ENCODE measurements at regions not wholly inside any gene's neighbourhood (a gene's known extent, or its start where the extent isn't known, plus 50 kb on each side); places are given as distances from the start of the nearest gene placed in this dataset.

DNA sequence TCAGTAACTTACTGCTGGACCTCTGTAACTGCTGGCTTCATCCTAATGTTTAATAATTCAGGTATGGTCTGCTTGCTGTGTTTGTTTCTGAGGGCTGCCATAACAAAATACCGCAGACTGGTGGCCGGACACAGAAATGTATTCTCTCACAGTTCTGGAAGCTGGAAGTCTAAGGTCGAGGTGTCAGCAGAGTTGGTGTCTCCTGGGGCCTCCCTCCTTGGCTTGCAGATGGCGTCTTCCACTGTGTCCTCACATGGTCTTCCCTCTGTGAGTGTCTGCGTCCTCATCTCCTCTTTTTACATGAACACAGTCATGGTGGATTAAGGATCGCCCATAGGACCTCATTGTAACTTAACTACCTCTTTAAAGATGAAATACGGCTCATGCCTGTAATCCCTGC is 389.7 kb upstream of the JARID2 start (continued):
- TF ChIP-seq, protein P1, sequence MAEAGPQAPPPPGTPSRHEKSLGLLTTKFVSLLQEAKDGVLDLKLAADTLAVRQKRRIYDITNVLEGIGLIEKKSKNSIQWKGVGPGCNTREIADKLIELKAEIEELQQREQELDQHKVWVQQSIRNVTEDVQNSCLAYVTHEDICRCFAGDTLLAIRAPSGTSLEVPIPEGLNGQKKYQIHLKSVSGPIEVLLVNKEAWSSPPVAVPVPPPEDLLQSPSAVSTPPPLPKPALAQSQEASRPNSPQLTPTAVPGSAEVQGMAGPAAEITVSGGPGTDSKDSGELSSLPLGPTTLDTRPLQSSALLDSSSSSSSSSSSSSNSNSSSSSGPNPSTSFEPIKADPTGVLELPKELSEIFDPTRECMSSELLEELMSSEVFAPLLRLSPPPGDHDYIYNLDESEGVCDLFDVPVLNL (CRISPR knock-in tag; IDR thresholded peaks at IDR 0.05; ENCODE audit: borderline replicate concordance, low read depth) = no peak

DNA sequence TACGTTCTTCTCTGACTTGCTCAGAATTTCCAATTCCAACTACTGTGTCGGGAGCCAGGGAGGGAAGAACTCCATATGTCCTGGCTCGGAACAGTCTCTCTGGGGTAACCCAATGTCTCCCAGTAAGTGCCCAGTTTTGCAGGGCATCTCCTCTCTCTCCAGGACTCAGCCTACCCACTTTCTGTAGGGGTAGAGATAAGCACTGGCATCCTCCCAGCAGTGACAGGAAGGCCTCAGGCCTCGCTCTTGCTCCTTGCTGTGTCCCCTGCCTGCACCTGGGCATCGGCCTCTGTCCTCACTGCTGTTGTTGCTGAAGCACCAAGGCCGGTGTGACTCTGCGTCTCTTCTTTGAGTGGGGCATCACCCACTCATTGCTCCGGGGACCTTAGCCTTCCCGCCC is 388.9 kb upstream of the JARID2 start:
- Mint-ChIP-seq H3K4me3 (no peak overlapping the region), H3K36me3 (0 out of 2 replicates have a peak, but pooled peaks cover 3% of the 10 kb centered on the region), H3K9me3 (no peaks in the 10 kb centered on the region), H3K4me1 (peaks cover 54% of the 10 kb centered on the region), H3K27ac (peak overlapping the region; percentile 12; the same call in 1 of the 2 replicates), H3K27me3 (ENCODE audit: low read depth) (no peaks in the 10 kb centered on the region)
- no peak for ATAC-seq
- CTCF ChIA-PET = no interaction called here
- TF ChIP-seq TP53 (CRISPR knock-in tag; IDR thresholded peaks at IDR 0.05) = no peak
- TF ChIP-seq, protein P2, sequence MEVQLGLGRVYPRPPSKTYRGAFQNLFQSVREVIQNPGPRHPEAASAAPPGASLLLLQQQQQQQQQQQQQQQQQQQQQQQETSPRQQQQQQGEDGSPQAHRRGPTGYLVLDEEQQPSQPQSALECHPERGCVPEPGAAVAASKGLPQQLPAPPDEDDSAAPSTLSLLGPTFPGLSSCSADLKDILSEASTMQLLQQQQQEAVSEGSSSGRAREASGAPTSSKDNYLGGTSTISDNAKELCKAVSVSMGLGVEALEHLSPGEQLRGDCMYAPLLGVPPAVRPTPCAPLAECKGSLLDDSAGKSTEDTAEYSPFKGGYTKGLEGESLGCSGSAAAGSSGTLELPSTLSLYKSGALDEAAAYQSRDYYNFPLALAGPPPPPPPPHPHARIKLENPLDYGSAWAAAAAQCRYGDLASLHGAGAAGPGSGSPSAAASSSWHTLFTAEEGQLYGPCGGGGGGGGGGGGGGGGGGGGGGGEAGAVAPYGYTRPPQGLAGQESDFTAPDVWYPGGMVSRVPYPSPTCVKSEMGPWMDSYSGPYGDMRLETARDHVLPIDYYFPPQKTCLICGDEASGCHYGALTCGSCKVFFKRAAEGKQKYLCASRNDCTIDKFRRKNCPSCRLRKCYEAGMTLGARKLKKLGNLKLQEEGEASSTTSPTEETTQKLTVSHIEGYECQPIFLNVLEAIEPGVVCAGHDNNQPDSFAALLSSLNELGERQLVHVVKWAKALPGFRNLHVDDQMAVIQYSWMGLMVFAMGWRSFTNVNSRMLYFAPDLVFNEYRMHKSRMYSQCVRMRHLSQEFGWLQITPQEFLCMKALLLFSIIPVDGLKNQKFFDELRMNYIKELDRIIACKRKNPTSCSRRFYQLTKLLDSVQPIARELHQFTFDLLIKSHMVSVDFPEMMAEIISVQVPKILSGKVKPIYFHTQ (CRISPR knock-in tag; IDR thresholded peaks at IDR 0.05) = no peak
- TF ChIP-seq ELF4 (CRISPR knock-in tag; IDR thresholded peaks at IDR 0.05; ENCODE audit: low read depth) = no peak
- POLR2A ChIA-PET = interaction anchor here (0.7 kb wide), 1 partner anchor 101 kb away, joined by 4 read pairs; no protein-coding TSS in a partner anchor
- DNase-seq (ENCODE audit: low spot score) = no peak

DNA sequence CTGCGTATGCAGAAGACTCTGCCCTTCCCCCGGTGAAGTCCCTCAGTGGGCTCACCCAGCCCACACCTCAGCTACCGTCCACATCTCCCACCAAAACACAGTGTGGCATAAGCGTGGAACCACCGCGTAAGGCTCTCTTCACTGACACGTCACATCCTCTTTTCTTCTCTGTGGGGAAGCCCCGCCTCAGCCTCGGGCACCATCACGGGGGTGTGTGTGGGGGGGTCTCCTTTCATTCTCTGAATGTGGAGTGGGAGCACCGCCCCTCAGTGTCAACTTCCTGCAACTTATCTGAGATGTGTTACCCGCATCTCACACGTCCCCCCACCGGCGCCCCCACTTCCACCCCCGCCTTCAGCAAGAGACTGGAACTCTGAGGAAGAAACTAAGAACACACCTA is 388.4 kb upstream of the JARID2 start:
- POLR2A ChIA-PET = no interaction called here
- H3K9me3 Mint-ChIP-seq = no peaks in the 10 kb centered on the region
- H3K27ac Mint-ChIP-seq = peak overlapping the region; percentile 12; the same call in 1 of the 2 replicates
- no peak for DNase-seq (ENCODE audit: low spot score)
- ATAC-seq = no peak
- no peak overlapping the region for H3K4me3 Mint-ChIP-seq
- H3K27me3 Mint-ChIP-seq (ENCODE audit: low read depth) = no peaks in the 10 kb centered on the region
- TF ChIP-seq TCF7 (CRISPR knock-in tag; IDR thresholded peaks at IDR 0.05; ENCODE audit: low read depth) (no peak), FOXJ3 (CRISPR knock-in tag; IDR thresholded peaks at IDR 0.05; ENCODE audit: borderline replicate concordance) (no peak)
- TF ChIP-seq, protein P3, sequence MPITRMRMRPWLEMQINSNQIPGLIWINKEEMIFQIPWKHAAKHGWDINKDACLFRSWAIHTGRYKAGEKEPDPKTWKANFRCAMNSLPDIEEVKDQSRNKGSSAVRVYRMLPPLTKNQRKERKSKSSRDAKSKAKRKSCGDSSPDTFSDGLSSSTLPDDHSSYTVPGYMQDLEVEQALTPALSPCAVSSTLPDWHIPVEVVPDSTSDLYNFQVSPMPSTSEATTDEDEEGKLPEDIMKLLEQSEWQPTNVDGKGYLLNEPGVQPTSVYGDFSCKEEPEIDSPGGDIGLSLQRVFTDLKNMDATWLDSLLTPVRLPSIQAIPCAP (CRISPR knock-in tag; IDR thresholded peaks at IDR 0.05) = no peak
- TF ChIP-seq, protein P4, sequence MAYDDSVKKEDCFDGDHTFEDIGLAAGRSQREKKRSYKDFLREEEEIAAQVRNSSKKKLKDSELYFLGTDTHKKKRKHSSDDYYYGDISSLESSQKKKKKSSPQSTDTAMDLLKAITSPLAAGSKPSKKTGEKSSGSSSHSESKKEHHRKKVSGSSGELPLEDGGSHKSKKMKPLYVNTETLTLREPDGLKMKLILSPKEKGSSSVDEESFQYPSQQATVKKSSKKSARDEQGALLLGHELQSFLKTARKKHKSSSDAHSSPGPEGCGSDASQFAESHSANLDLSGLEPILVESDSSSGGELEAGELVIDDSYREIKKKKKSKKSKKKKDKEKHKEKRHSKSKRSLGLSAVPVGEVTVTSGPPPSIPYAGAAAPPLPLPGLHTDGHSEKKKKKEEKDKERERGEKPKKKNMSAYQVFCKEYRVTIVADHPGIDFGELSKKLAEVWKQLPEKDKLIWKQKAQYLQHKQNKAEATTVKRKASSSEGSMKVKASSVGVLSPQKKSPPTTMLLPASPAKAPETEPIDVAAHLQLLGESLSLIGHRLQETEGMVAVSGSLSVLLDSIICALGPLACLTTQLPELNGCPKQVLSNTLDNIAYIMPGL (CRISPR knock-in tag; IDR thresholded peaks at IDR 0.05) = no peak
- CTCF ChIA-PET = no interaction called here
- H3K4me1 Mint-ChIP-seq = peaks cover 54% of the 10 kb centered on the region
- 0 out of 2 replicates have a peak, but pooled peaks cover 3% of the 10 kb centered on the region for H3K36me3 Mint-ChIP-seq

DNA sequence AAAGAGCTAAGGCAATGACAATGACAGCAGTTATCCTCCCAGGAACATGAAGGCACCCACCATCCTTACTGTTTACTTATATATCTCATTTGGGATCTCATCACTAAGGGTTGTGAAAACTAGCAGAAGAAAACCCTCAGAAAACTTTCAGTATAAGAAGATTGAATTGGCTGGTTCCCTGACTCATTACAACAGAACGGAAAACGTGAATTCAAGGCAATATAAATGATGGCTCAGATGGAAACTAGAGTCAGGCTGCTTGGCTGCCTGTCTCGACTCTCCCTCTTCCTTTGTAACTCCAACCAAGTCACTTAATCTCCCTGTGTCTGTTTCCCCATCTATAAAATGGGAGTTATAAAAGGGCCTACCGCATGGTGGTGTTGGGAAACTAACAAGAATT is 387.1 kb upstream of the JARID2 start:
- ChIA-PET CTCF (no interaction called here), POLR2A (no interaction called here)

More for the DNA sequence above, 387.1 kb upstream of the JARID2 start:
- Mint-ChIP-seq H3K27me3 (ENCODE audit: low read depth) (no peaks in the 10 kb centered on the region), H3K4me1 (peaks cover 62% of the 10 kb centered on the region), H3K36me3 (0 out of 2 replicates have a peak, but pooled peaks cover 3% of the 10 kb centered on the region), H3K27ac (no peak overlapping the region), H3K4me3 (no peak overlapping the region), H3K9me3 (no peaks in the 10 kb centered on the region)
- ATAC-seq = no peak
- no peak for DNase-seq (ENCODE audit: low spot score)
- TF ChIP-seq, protein P5, sequence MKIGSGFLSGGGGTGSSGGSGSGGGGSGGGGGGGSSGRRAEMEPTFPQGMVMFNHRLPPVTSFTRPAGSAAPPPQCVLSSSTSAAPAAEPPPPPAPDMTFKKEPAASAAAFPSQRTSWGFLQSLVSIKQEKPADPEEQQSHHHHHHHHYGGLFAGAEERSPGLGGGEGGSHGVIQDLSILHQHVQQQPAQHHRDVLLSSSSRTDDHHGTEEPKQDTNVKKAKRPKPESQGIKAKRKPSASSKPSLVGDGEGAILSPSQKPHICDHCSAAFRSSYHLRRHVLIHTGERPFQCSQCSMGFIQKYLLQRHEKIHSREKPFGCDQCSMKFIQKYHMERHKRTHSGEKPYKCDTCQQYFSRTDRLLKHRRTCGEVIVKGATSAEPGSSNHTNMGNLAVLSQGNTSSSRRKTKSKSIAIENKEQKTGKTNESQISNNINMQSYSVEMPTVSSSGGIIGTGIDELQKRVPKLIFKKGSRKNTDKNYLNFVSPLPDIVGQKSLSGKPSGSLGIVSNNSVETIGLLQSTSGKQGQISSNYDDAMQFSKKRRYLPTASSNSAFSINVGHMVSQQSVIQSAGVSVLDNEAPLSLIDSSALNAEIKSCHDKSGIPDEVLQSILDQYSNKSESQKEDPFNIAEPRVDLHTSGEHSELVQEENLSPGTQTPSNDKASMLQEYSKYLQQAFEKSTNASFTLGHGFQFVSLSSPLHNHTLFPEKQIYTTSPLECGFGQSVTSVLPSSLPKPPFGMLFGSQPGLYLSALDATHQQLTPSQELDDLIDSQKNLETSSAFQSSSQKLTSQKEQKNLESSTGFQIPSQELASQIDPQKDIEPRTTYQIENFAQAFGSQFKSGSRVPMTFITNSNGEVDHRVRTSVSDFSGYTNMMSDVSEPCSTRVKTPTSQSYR (CRISPR knock-in tag; IDR thresholded peaks at IDR 0.05) = no peak
- TF ChIP-seq SMAD4 (CRISPR knock-in tag; IDR thresholded peaks at IDR 0.05) = no peak
- TF ChIP-seq, protein P6, sequence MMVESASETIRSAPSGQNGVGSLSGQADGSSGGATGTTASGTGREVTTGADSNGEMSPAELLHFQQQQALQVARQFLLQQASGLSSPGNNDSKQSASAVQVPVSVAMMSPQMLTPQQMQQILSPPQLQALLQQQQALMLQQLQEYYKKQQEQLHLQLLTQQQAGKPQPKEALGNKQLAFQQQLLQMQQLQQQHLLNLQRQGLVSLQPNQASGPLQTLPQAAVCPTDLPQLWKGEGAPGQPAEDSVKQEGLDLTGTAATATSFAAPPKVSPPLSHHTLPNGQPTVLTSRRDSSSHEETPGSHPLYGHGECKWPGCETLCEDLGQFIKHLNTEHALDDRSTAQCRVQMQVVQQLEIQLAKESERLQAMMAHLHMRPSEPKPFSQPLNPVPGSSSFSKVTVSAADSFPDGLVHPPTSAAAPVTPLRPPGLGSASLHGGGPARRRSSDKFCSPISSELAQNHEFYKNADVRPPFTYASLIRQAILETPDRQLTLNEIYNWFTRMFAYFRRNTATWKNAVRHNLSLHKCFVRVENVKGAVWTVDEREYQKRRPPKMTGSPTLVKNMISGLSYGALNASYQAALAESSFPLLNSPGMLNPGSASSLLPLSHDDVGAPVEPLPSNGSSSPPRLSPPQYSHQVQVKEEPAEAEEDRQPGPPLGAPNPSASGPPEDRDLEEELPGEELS (CRISPR knock-in tag; IDR thresholded peaks at IDR 0.05) = no peak
- no peak for TF ChIP-seq EMX1 (CRISPR knock-in tag; IDR thresholded peaks at IDR 0.05)
- TF ChIP-seq, protein P7, sequence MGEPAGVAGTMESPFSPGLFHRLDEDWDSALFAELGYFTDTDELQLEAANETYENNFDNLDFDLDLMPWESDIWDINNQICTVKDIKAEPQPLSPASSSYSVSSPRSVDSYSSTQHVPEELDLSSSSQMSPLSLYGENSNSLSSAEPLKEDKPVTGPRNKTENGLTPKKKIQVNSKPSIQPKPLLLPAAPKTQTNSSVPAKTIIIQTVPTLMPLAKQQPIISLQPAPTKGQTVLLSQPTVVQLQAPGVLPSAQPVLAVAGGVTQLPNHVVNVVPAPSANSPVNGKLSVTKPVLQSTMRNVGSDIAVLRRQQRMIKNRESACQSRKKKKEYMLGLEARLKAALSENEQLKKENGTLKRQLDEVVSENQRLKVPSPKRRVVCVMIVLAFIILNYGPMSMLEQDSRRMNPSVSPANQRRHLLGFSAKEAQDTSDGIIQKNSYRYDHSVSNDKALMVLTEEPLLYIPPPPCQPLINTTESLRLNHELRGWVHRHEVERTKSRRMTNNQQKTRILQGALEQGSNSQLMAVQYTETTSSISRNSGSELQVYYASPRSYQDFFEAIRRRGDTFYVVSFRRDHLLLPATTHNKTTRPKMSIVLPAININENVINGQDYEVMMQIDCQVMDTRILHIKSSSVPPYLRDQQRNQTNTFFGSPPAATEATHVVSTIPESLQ (CRISPR knock-in tag; IDR thresholded peaks at IDR 0.05) = no peak
- TF ChIP-seq MXD4 (CRISPR knock-in tag; IDR thresholded peaks at IDR 0.05; ENCODE audit: borderline replicate concordance) = no peak
